CD14-positive monocyte (primary cell): ENCODE measurements at regions not wholly inside any gene's neighbourhood (a gene's known extent, or its start where the extent isn't known, plus 50 kb on each side); places are given as distances from the start of the nearest gene placed in this dataset.

Experiments used
- DNase-seq, 3 donors: peaks; one replicate each; pipeline ENCODE4 v3.0.0-alpha.2; 2011 to 2022
- H2AFZ ChIP-seq: 2 replicates; pipeline ENCODE4 v1.6.0; 2012; ENCODE audit warnings: mild to moderate bottlenecking, low read depth, low read length, inconsistent platforms; ENCODE audit not compliant: insufficient read depth, poor library complexity, severe bottlenecking
- H3K27ac ChIP-seq, 2 donors: 1 replicate in 1 of 2; 2 replicates in 1 of 2; pipeline ENCODE4 v1.5.1; 2012 to 2013; ENCODE audit warnings: low read length in 2 of 2, control low read depth in 1 of 2, inconsistent platforms in 1 of 2, low read depth in 1 of 2, mild to moderate bottlenecking in 1 of 2
- H3K27me3 ChIP-seq, 2 donors: one replicate each; pipeline versions ENCODE4 v1.6.0 to v1.6.1; 2011 to 2013; ENCODE audit warnings: low read length in 2 of 2; ENCODE audit not compliant: control insufficient read depth in 2 of 2, insufficient read depth in 2 of 2
- H3K36me3 ChIP-seq, 2 donors: replicated peaks in 1 of 2; 1 replicate in 1 of 2; 2 replicates in 1 of 2; pipeline versions ENCODE4 v1.5.1 to v1.6.1; 2012 to 2013; ENCODE audit warnings: low read length in 2 of 2, control low read depth in 1 of 2, inconsistent platforms in 1 of 2, mild to moderate bottlenecking in 1 of 2; ENCODE audit not compliant: insufficient read depth in 2 of 2, control insufficient read depth in 1 of 2
- H3K4me1 ChIP-seq, 2 donors: 1 replicate in 1 of 2; 2 replicates in 1 of 2; pipeline versions ENCODE4 v1.5.1 to v1.6.1; 2012 to 2013; ENCODE audit warnings: low read length in 2 of 2, control low read depth in 1 of 2, inconsistent platforms in 1 of 2, mild to moderate bottlenecking in 1 of 2, moderate library complexity in 1 of 2; ENCODE audit not compliant: insufficient read depth in 2 of 2, control insufficient read depth in 1 of 2
- H3K4me2 ChIP-seq: replicated peaks from 2 replicates; pipeline ENCODE3; 2012; ENCODE audit warnings: low read length, moderate library complexity, mild to moderate bottlenecking; ENCODE audit not compliant: poor library complexity, severe bottlenecking; ENCODE audit errors: extremely low read depth
- H3K4me3 ChIP-seq, 3 experiments: fragments of 200-600 bp in 1 of 3; sonication (generic) in 1 of 3; replicated peaks in 1 of 3; 1 replicate in 2 of 3; 2 replicates in 1 of 3; pipeline ENCODE4 v1.5.1; 2011 to 2013; ENCODE audit warnings: low read length in 3 of 3, mild to moderate bottlenecking in 3 of 3, control low read depth in 2 of 3, low read depth in 2 of 3, inconsistent platforms in 1 of 3, moderate library complexity in 1 of 3
- H3K79me2 ChIP-seq: 2 replicates; pipeline ENCODE4 v1.6.0; 2012; ENCODE audit warnings: mild to moderate bottlenecking, control low read depth, inconsistent platforms, low read length, moderate library complexity; ENCODE audit not compliant: insufficient read depth
- H3K9ac ChIP-seq: 2 replicates; pipeline ENCODE4 v1.6.0; 2017; ENCODE audit warnings: low read length, mild to moderate bottlenecking; ENCODE audit not compliant: insufficient read depth, poor library complexity, severe bottlenecking
- H3K9me3 ChIP-seq, 2 donors: replicated peaks in 1 of 2; 1 replicate in 1 of 2; 2 replicates in 1 of 2; pipeline versions ENCODE4 v1.5.1 to v1.6.1; 2012 to 2013; ENCODE audit warnings: low read length in 2 of 2, control low read depth in 1 of 2; ENCODE audit not compliant: control insufficient read depth in 1 of 2, insufficient read depth in 1 of 2
- H4K20me1 ChIP-seq: 2 replicates; pipeline ENCODE4 v1.6.0; 2012; ENCODE audit warnings: mild to moderate bottlenecking, low read length, control low read depth, moderate library complexity; ENCODE audit not compliant: insufficient read depth
- H3K27ac Mint-ChIP-seq, 7 donors: one replicate each; pipeline ENCODE4 v1.8.0; 2020; ENCODE audit warnings: mild to moderate bottlenecking in 7 of 7, mixed read lengths in 7 of 7, moderate library complexity in 6 of 7, inconsistent platforms in 2 of 7
- H3K27me3 Mint-ChIP-seq, 3 donors: one replicate each; pipeline ENCODE4 v1.8.0; 2021 to 2022; ENCODE audit warnings: low read depth in 3 of 3, mild to moderate bottlenecking in 3 of 3, mixed read lengths in 3 of 3, moderate library complexity in 3 of 3, inconsistent platforms in 1 of 3
- H3K36me3 Mint-ChIP-seq, 2 donors: one replicate each; pipeline ENCODE4 v1.8.0; 2020; ENCODE audit warnings: mixed read lengths in 2 of 2, inconsistent platforms in 1 of 2, mild to moderate bottlenecking in 1 of 2
- H3K4me1 Mint-ChIP-seq: one replicate; pipeline ENCODE4 v1.8.0; 2020; ENCODE audit warnings: mild to moderate bottlenecking, mixed read lengths
- H3K4me3 Mint-ChIP-seq, 2 donors: one replicate each; pipeline ENCODE4 v1.8.0; 2020; ENCODE audit warnings: mild to moderate bottlenecking in 2 of 2, mixed read lengths in 2 of 2, moderate library complexity in 1 of 2
- H3K9me3 Mint-ChIP-seq, 7 donors: one replicate each; pipeline ENCODE4 v1.8.0; 2020 to 2022; ENCODE audit warnings: mixed read lengths in 7 of 7, mild to moderate bottlenecking in 6 of 7, moderate library complexity in 6 of 7, inconsistent platforms in 2 of 7
- WGBS: methylation state at CpG from one replicate; pipeline ENCODE4 v1.1.5; 2013; ENCODE audit warnings: missing lambda C conversion rate; ENCODE audit not compliant: insufficient coverage; 5-methylcytosine and 5-hydroxymethylcytosine counted together
- intact Hi-C, 2 donors: fragments of 100-400 bp; cut with micrococcal nuclease; formaldehyde crosslinking; loops; one replicate each; pipeline versions ENCODE4 v1.15.0 to v1.15.1; 2023
- TF ChIP-seq, protein P1 (sequence below): fragments of 200-600 bp; IDR thresholded peaks from one replicate; pipeline ENCODE4 v1.8.0; 2022; ENCODE audit warnings: antibody characterized with exemption, mild to moderate bottlenecking

DNA sequence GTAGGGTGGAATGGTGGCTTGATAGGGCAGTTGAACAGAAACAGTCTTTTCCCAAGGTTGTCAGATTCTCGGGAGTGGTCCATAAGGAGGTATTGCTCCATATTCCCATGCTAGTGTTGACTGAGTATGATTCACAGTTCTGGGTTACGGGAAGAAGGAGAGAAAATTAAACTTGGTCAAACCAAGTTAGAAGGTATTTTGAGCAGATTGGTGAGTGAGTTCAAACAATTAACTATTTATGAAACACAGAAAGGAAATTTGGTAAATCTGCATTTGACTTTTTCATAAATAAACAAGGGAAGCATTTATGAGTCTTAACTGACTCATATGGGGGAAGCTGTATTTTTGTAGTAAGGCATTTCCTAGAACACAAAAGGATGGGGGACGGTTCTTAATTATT is 2419.4 kb downstream of the PCDH9 start:
- Histone ChIP-seq H4K20me1 (no peaks in the 10 kb centered on the region), H3K36me3 (no peaks in the 10 kb centered on the region), H3K27ac (no peak overlapping the region), H3K4me3 (no peak overlapping the region), H3K4me2 (no peak overlapping the region), H2AFZ (no peak overlapping the region), H3K9me3 (peaks cover 12 to 17% of the 10 kb centered on the region in 2 donors), H3K9ac (no peak overlapping the region), H3K79me2 (no peaks in the 10 kb centered on the region), H3K4me1 (no peaks in the 10 kb centered on the region), H3K27me3 (no peaks in the 10 kb centered on the region)
- no peaks in the 10 kb centered on the region for H3K36me3 Mint-ChIP-seq
- TF ChIP-seq, protein P1, sequence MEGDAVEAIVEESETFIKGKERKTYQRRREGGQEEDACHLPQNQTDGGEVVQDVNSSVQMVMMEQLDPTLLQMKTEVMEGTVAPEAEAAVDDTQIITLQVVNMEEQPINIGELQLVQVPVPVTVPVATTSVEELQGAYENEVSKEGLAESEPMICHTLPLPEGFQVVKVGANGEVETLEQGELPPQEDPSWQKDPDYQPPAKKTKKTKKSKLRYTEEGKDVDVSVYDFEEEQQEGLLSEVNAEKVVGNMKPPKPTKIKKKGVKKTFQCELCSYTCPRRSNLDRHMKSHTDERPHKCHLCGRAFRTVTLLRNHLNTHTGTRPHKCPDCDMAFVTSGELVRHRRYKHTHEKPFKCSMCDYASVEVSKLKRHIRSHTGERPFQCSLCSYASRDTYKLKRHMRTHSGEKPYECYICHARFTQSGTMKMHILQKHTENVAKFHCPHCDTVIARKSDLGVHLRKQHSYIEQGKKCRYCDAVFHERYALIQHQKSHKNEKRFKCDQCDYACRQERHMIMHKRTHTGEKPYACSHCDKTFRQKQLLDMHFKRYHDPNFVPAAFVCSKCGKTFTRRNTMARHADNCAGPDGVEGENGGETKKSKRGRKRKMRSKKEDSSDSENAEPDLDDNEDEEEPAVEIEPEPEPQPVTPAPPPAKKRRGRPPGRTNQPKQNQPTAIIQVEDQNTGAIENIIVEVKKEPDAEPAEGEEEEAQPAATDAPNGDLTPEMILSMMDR, result no peak
- peaks cover 0 to 2% (median 0%) of the 10 kb centered on the region in 3 donors for H3K27me3 Mint-ChIP-seq
- no peak overlapping the region for H3K27ac Mint-ChIP-seq
- peaks cover 2 to 12% (median 6%) of the 10 kb centered on the region in 7 donors for H3K9me3 Mint-ChIP-seq
- no CpG with 5 or more reads among the region's 3 CpGs for WGBS
- no peak for DNase-seq
- H3K4me1 Mint-ChIP-seq, result no peaks in the 10 kb centered on the region
- intact Hi-C loops, result no loop called here
- no peak overlapping the region for H3K4me3 Mint-ChIP-seq

DNA sequence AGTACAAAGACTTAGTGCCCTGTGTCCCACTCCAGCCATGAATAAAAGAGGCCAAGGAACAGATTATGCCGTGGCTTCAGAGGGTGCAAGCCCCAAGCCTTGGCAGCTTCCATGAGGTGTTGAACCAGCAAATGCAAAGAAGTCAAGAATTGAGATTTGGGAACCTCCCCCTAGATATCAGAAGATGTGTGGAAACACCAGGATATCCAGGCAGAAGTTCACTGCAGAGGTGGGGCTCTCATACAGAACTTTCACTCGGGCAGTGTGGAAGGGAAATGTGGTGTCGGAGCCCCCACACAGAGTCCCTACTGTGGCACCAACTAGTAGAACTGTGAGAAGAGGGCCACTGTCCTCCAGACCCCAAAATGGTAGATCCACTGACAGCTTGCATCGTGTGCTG is 2421.4 kb downstream of the PCDH9 start:
- no peaks in the 10 kb centered on the region for H3K79me2 ChIP-seq
- intact Hi-C loops, result no loop called here
- no peak for DNase-seq
- H3K9me3 ChIP-seq, result peaks cover 12 to 17% of the 10 kb centered on the region in 2 donors
- no peaks in the 10 kb centered on the region for H4K20me1 ChIP-seq
- Mint-ChIP-seq H3K9me3 (peaks cover 2 to 12% (median 6%) of the 10 kb centered on the region in 7 donors), H3K36me3 (no peaks in the 10 kb centered on the region), H3K27ac (no peak overlapping the region), H3K27me3 (peaks cover 0 to 2% (median 0%) of the 10 kb centered on the region in 3 donors), H3K4me1 (no peaks in the 10 kb centered on the region), H3K4me3 (no peak overlapping the region)
- H2AFZ ChIP-seq, result no peak overlapping the region
- 94% methylated on average over 3 of the region's 4 CpGs for WGBS
- H3K27ac ChIP-seq, result no peak overlapping the region
- H3K4me2 ChIP-seq, result no peak overlapping the region
- no peaks in the 10 kb centered on the region for H3K36me3 ChIP-seq
- no peaks in the 10 kb centered on the region for H3K4me1 ChIP-seq
- no peak overlapping the region for H3K9ac ChIP-seq
- H3K27me3 ChIP-seq, result no peaks in the 10 kb centered on the region
- TF ChIP-seq, protein P1, result no peak
- no peak overlapping the region for H3K4me3 ChIP-seq
